ENCODE measurements at regions not wholly inside any gene's neighbourhood (a gene's known extent, or its start where the extent isn't known, plus 50 kb on each side); places are given as distances from the start of the nearest gene placed in this dataset.
"Not testable (repeated sequence)": the region's sequence is repeated elsewhere in the genome, so short reads cannot be mapped to it uniquely, and the experiment has no call there.

- no peak for DNase-seq
Observed at GRCh38 chr7:131026297-131027000, 292.4 kb upstream of the KLF14 start.

DNA sequence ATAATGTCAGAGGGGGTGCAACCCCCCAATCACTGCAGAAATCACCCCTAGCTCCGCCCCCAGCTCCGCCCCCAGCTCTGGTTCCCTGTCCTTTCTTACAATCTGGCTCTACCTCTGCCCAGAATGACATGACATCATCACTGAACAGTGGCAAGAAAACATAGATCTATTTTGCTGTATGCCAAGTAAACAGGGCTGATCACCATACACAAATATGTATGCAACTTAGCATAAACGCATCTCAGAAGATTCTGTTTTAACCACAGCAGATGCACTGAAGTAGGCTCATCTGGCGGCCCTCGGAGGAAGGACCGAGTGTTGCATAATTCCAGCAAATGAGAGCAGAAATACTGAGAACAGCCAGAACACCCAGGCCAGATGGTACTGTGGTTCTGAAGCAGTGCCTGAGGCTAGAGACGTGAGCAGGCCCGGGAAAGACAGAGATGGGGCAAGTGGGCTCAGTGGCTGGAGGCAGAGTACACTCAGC, 293.3 kb upstream of the KLF14 start:
- DNase-seq: no peak

- DNase-seq: no peak
Observed at GRCh38 chr7:131028295-131028694, 294.3 kb upstream of the KLF14 start.

DNA sequence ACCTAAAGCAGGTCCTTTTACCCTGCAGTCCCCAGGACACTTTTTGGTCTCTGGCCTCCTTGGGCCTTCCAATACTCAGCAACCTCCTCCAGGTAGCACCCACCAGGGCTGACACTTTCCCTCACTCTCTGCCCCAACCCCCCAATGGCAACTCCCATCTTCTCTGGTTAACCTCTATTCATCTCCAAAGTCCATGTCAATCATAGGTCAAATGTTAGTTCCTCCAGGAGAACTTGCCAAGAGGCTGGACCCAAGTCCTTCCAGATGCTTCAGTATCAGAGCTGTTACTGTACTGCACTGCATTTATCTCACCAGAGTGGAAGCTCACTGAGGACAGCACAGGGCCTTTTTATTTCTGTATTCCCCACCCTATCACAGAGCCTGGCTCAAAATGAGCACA, 295.0 kb upstream of the KLF14 start:
- DNase-seq: no peak

DNA sequence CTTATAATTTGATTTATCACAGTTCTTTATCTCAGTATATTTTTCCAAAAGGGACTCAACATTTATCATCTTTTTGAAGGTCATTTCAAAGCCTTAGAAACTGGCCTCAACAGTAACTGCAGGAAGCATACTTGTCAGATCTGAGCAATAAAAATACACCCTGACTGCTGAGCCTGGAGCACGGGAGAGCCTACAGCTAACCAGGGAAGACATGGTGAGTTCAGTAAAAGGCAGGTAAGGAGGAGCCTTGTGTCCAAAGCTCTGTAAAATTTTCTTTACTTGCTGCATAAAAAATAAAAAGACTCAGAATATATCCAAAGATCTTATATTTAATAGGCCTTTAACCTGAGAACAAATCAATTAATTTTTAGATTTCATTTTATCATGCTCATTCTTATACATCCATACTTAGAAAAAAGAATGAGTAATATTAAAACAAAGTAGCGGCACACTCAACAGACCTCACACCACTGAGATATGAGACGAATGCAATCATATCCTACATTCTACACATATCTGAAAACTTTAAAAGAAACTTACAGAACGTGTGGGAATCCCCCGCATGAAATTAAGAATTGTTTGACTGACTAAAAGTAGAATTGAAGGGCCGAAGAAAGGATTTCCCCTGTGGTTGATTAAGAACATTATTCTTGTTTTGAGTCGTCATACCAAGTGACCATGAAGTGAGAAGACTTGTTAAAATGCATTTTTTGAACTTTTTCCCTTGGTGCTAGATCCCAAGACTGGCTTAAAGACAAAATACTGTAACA, 296.4 kb upstream of the MKLN1 start:
- DNase-seq: no peak

DNA sequence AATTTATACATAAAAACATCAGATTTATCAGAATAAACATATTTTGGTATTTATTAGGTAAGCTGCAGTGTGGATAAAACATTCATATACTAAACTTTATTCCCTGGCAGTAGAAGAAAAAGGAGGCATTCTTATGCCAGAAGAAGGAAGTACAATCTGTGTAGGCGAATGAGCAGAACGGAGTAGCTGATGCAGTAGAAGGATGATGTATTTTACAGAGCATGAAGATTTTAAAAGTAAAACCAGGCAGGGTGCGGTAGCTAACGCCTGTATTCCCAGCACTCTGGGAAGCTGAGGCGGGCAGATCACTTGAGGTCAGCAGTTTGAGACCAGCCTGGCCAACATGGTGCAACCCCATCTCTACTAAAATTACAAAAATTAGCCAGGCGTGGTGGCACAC, 294.9 kb upstream of the MKLN1 start:
- DNase-seq: no peak

- peak; percentile 39 to 43 for DNase-seq
Observed at GRCh38 chr7:131034166-131034881, 293.4 kb upstream of the MKLN1 start.

- DNase-seq: no peak
Observed at GRCh38 chr7:131035088-131035770, 292.4 kb upstream of the MKLN1 start.

GRCh38 chr7:131038153-131038552, 289.5 kb upstream of the MKLN1 start:
- no peak for DNase-seq

- no peak for DNase-seq
Observed at GRCh38 chr7:131039355-131039762, 288.3 kb upstream of the MKLN1 start.

GRCh38 chr7:131039836-131040235, 287.8 kb upstream of the MKLN1 start:
- no peak for DNase-seq

- DNase-seq: peak; percentile 21 to 29
Observed at GRCh38 chr7:131040467-131040932, 287.2 kb upstream of the MKLN1 start.

- not testable (repeated sequence) for DNase-seq
Observed at GRCh38 chr7:131041012-131041695, 286.5 kb upstream of the MKLN1 start.

- no peak for DNase-seq
Observed at GRCh38 chr7:131042269-131043160, 285.2 kb upstream of the MKLN1 start.

GRCh38 chr7:131045526-131045925, 282.1 kb upstream of the MKLN1 start:
- no peak for DNase-seq

DNA sequence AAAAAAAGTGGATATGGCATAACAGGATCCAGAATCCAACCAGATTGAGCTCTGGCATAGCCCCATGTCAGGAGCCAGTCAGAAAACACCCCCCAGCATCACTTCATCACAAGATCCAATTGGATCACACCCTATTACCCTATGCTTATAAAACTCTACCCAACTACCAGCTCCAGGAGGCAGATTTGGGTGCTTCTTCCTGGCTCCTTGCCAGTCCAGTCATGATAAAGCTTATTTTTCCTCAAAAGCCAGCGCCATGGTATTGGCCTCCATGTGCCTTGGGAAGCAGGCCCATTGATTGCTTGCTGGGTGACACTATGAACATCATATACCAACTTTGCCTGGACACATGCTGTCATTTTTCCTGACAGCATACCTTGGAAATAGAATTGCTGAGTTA, 281.4 kb upstream of the MKLN1 start:
- DNase-seq: no peak

DNA sequence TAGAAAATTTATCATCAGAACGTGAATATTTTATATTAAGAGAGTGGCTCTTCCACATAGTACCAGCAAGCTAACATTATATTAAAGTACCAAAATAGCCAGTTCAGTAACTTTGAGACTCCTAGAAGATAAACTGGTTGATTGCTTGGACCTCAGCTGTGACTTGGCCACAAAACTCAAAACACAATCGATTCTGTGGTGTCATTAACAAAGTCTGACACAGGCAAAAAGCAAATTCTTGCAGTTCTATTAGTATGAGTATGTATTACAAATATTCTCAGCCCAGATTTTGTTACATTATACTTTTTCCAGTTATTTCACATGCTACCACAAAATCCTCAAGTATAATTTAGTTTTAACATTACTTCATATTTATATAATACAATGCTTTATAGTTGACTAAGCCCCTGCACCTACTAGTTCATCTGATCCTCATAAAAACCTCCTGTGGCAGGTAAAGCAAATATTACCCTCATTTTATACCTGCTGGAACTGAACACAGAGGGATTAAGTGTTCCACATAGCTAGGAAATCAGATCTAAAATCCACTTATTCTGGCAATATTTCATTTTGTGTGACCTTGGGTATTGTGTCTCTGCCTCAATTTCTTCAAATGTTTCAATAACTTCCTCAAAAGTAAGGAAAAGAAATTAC, 279.9 kb upstream of the MKLN1 start:
- no peak for DNase-seq

GRCh38 chr7:131051304-131051703, 276.4 kb upstream of the MKLN1 start:
- DNase-seq: no peak

GRCh38 chr7:131052285-131052904, 275.3 kb upstream of the MKLN1 start:
- DNase-seq: no peak

GRCh38 chr7:131056007-131056406, 271.7 kb upstream of the MKLN1 start:
- no peak for DNase-seq

Measured in SHP77 (cell line).